Right lobe of liver (tissue), 6 donors: ENCODE measurements at regions not wholly inside any gene's neighbourhood (a gene's known extent, or its start where the extent isn't known, plus 50 kb on each side); places are given as distances from the start of the nearest gene placed in this dataset.

Experiments
- ATAC-seq, 4 donors: fragments of 200-7000 bp; cut with Tn5 transposase; one replicate each; pipeline ENCODE4 v1.9.1; 2020; ENCODE audit warnings: mild to moderate bottlenecking in 4 of 4, moderate library complexity in 4 of 4
- DNase-seq, 3 donors: peaks; one replicate each; pipeline ENCODE4 v3.0.0-alpha.2; 2020
- H3K27ac ChIP-seq, 3 donors: fragments of 200-600 bp; one replicate each; pipeline ENCODE4 v1.8.0; 2022
- H3K27me3 ChIP-seq, 2 donors: fragments of 200-600 bp; one replicate each; pipeline ENCODE4 v1.8.0; 2022
- H3K36me3 ChIP-seq, 4 donors: fragments of 200-600 bp; sonication (generic) in 1 of 4; one replicate each; pipeline versions ENCODE4 v1.5.1 to v1.8.0; 2017 to 2022; ENCODE audit warnings: control low read depth in 1 of 4
- H3K4me1 ChIP-seq, 4 donors: fragments of 200-600 bp; sonication (generic) in 1 of 4; one replicate each; pipeline versions ENCODE4 v1.5.1 to v1.8.0; 2017 to 2022; ENCODE audit warnings: control low read depth in 1 of 4
- H3K4me3 ChIP-seq, 3 donors: fragments of 200-600 bp; one replicate each; pipeline ENCODE4 v1.8.0; 2022
- H3K9me3 ChIP-seq, 4 donors: fragments of 200-600 bp; sonication (generic) in 1 of 4; one replicate each; pipeline versions ENCODE4 v1.5.1 to v1.8.0; 2017 to 2022; ENCODE audit warnings: control low read depth in 1 of 4
- POLR2A ChIP-seq: fragments of 450-650 bp; IDR thresholded peaks from one replicate; pipeline ENCODE4 v1.6.1; 2017; ENCODE audit warnings: antibody characterized with exemption, mild to moderate bottlenecking
- WGBS: methylation state at CpG from one replicate; pipeline ENCODE4 v1.1.6; 2018; ENCODE audit warnings: low coverage, low lambda C conversion rate; ENCODE audit not compliant: insufficient coverage; ENCODE audit errors: missing lambda C conversion rate; 5-methylcytosine and 5-hydroxymethylcytosine counted together
- intact Hi-C, 2 donors: fragments of 100-400 bp; cut with DNase I; formaldehyde crosslinking; loops; one replicate each; pipeline versions ENCODE4 v1.11.2 to v1.14.1; 2022
- TF ChIP-seq, protein P1 (sequence below), 4 donors: fragments of 200-600 bp in 3 of 4; fragments of 450-650 bp in 1 of 4; IDR thresholded peaks; one replicate each; pipeline versions ENCODE4 v1.5.1 to v1.8.0; 2016 to 2022; ENCODE audit warnings: antibody characterized with exemption in 4 of 4, mild to moderate bottlenecking in 2 of 4
- donor health status: DM: no; HTN: yes; CAD: no.
- donor health status: DM: no; HTN: no; CAD: no.
- donor health status: DM: no; HTN: no; CAD: no.
- donor health status: DM: no; HTN: yes; CAD: no.
- donor health status: DM: no; HTN: yes; CAD: no.

DNA sequence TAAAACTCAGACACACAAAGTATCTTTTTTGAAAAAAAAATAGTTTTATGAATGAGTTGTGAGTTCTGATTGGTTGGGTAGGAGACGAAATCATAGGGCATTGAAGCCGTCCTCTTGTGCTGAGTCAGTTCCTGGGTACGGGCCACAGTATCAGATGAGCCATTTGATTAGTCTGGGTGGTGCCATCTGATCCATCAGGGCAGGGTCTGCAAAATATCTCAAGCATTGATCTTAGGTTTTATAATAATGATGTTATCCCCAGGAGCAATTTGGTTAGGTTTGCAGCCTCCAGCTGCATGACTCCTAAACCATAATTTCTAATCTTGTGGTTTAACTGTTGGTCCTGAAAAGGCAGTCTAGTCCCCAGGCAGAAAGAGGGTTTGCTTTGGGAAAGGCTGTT lies 1310.6 kb downstream of the SLITRK1 start:
- no peaks in the 10 kb centered on the region for H3K27me3 ChIP-seq
- H3K27ac ChIP-seq: no peak overlapping the region
- DNase-seq (no peak), ATAC-seq (no peak)
- H3K4me1 ChIP-seq: no peaks in the 10 kb centered on the region
- no peaks in the 10 kb centered on the region for H3K36me3 ChIP-seq
- TF ChIP-seq POLR2A: no peak
- TF ChIP-seq, protein P1, sequence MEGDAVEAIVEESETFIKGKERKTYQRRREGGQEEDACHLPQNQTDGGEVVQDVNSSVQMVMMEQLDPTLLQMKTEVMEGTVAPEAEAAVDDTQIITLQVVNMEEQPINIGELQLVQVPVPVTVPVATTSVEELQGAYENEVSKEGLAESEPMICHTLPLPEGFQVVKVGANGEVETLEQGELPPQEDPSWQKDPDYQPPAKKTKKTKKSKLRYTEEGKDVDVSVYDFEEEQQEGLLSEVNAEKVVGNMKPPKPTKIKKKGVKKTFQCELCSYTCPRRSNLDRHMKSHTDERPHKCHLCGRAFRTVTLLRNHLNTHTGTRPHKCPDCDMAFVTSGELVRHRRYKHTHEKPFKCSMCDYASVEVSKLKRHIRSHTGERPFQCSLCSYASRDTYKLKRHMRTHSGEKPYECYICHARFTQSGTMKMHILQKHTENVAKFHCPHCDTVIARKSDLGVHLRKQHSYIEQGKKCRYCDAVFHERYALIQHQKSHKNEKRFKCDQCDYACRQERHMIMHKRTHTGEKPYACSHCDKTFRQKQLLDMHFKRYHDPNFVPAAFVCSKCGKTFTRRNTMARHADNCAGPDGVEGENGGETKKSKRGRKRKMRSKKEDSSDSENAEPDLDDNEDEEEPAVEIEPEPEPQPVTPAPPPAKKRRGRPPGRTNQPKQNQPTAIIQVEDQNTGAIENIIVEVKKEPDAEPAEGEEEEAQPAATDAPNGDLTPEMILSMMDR (IDR thresholded peaks at IDR 0.05): no peak
- H3K4me3 ChIP-seq: no peak overlapping the region
- no peaks in the 10 kb centered on the region for H3K9me3 ChIP-seq
- 49% methylated on average over 3 of the region's 3 CpGs for WGBS
- intact Hi-C loops: no loop called here

DNA sequence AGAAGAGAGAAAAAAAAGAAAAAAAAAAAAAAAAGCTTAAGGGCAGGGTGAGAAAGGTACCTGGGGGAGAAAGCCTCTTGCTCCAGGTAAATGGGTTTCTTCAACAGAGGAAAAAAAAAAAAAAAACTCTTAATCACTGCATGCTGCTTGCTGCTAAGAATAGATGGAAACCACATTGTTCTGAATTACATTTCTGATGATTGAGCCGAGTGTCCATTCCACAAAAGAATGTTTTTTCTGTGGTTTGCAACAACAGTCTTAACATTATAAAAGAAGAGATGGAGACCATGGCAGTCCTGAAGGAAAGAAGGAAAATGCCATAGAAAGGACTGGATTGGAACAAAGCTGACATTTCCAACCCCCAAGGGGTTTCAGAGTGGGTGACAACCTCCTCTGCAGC lies 1312.7 kb downstream of the SLITRK1 start:
- DNase-seq (no peak), ATAC-seq (no peak)
- H3K27me3 ChIP-seq: no peaks in the 10 kb centered on the region
- H3K36me3 ChIP-seq: no peaks in the 10 kb centered on the region
- 57% methylated on average over 1 of the region's 1 CpG for WGBS
- no peak overlapping the region for H3K27ac ChIP-seq
- TF ChIP-seq, protein P1 (IDR thresholded peaks at IDR 0.05): no peak
- no peak for TF ChIP-seq POLR2A
- intact Hi-C loops: no loop called here
- no peaks in the 10 kb centered on the region for H3K9me3 ChIP-seq
- no peak overlapping the region for H3K4me3 ChIP-seq
- H3K4me1 ChIP-seq: no peaks in the 10 kb centered on the region

DNA sequence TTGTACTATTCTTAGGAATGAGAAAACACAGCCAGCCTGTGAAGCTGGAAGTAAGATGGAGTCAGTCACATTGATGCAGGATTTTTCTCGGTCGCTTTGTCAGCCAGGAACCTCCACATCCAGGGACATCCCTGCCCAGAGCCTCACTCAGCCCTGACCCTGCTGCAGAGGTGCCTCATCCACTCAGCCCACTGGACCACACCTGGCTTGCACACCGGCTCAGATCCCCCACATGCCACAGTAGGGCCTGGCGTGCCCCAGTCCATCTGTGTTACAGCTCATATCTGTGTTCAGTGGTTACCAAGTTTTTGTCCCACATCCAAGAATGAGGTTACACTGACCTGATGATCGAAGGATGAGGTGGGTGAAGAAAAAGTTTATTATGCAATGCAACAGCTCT lies 1315.4 kb downstream of the SLITRK1 start:
- H3K27ac ChIP-seq: no peak overlapping the region
- 70% methylated on average over 3 of the region's 5 CpGs for WGBS
- no peaks in the 10 kb centered on the region for H3K9me3 ChIP-seq
- intact Hi-C loops: no loop called here
- no peaks in the 10 kb centered on the region for H3K27me3 ChIP-seq
- no peak overlapping the region for H3K4me3 ChIP-seq
- no peaks in the 10 kb centered on the region for H3K36me3 ChIP-seq
- peak in 1 of 4 donors; percentile 16 for ATAC-seq
- TF ChIP-seq, protein P1 (IDR thresholded peaks at IDR 0.05): no peak
- TF ChIP-seq POLR2A: no peak
- H3K4me1 ChIP-seq: no peaks in the 10 kb centered on the region
- DNase-seq: no peak

DNA sequence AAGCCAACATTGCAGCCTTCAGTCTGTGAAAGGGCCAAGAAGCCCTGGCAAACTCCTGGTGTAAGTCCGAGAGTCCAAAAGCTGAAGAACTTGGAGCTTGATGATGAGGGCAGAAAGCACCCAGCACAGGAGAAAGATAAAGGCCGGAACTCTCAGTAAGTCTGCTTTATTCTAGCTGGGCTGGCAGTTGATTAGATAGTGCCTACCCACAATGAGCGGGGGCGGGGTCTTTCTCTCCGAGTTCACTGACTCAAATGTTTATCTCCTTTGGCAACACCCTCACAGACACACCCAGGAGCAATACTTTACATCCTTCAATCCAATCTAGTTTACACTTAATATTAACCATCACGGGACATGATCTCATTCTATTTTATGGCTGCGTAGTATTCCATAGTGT lies 1317.1 kb downstream of the SLITRK1 start:
- H3K4me3 ChIP-seq: no peak overlapping the region
- no peak overlapping the region for H3K27ac ChIP-seq
- 60% methylated on average over 7 of the region's 7 CpGs for WGBS
- H3K27me3 ChIP-seq: no peaks in the 10 kb centered on the region
- H3K9me3 ChIP-seq: no peaks in the 10 kb centered on the region
- DNase-seq: no peak
- TF ChIP-seq, protein P1 (IDR thresholded peaks at IDR 0.05): no peak
- TF ChIP-seq POLR2A: no peak
- no peaks in the 10 kb centered on the region for H3K36me3 ChIP-seq
- ATAC-seq: no peak
- intact Hi-C loops: no loop called here
- no peaks in the 10 kb centered on the region for H3K4me1 ChIP-seq

DNA sequence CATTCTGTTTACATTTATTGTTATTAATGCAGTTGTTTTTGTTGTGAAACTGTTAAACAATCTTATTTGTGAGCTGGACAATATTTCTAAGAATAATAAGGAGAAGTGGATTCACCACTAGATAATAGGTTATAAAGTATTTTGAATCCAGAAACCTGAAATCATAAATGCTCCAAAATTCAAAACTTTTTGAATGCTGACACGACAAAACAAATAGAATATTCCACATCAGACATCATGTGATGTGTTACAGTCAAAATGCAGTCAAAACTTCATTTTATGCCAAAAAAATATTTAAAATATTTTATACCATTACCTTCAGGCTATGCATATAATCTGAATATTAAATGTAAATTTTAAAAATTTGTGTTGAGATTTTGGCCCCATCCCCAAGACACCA lies 1321.4 kb downstream of the SLITRK1 start:
- WGBS: 76% methylated on average over 1 of the region's 1 CpG

More for the DNA sequence above, 1321.4 kb downstream of the SLITRK1 start:
- intact Hi-C loops: no loop called here
- Histone ChIP-seq H3K36me3 (no peaks in the 10 kb centered on the region), H3K27ac (no peak overlapping the region), H3K4me1 (no peaks in the 10 kb centered on the region), H3K4me3 (no peak overlapping the region), H3K27me3 (no peaks in the 10 kb centered on the region), H3K9me3 (no peaks in the 10 kb centered on the region)
- no peak for ATAC-seq
- TF ChIP-seq POLR2A: no peak
- TF ChIP-seq, protein P1 (IDR thresholded peaks at IDR 0.05): no peak
- DNase-seq: no peak
